Tibial nerve (tissue), 4 donors: ENCODE measurements at regions not wholly inside any gene's neighbourhood (a gene's known extent, or its start where the extent isn't known, plus 50 kb on each side); places are given as distances from the start of the nearest gene placed in this dataset.

Experiments used
- EP300 ChIP-seq, 2 donors: sonication (generic); formaldehyde crosslinking; IDR thresholded peaks; one replicate each; pipeline ENCODE4 v1.6.1; 2017; ENCODE audit warnings: antibody characterized with exemption in 2 of 2, mild to moderate bottlenecking in 1 of 2
- POLR2A ChIP-seq, 2 donors: fragments of 450-650 bp; IDR thresholded peaks; one replicate each; pipeline ENCODE4 v1.6.1; 2017; ENCODE audit warnings: antibody characterized with exemption in 2 of 2, mild to moderate bottlenecking in 2 of 2, moderate library complexity in 2 of 2
- TF ChIP-seq, protein P1 (sequence below), 5 experiments: fragments of 200-600 bp in 3 of 5; fragments of 450-650 bp in 2 of 5; sonication (generic) in 3 of 5; IDR thresholded peaks; one replicate each; pipeline ENCODE4 v1.5.1; 2016 to 2019; ENCODE audit warnings: antibody characterized with exemption in 5 of 5, mild to moderate bottlenecking in 3 of 5, moderate library complexity in 2 of 5

- TF ChIP-seq, protein P1, sequence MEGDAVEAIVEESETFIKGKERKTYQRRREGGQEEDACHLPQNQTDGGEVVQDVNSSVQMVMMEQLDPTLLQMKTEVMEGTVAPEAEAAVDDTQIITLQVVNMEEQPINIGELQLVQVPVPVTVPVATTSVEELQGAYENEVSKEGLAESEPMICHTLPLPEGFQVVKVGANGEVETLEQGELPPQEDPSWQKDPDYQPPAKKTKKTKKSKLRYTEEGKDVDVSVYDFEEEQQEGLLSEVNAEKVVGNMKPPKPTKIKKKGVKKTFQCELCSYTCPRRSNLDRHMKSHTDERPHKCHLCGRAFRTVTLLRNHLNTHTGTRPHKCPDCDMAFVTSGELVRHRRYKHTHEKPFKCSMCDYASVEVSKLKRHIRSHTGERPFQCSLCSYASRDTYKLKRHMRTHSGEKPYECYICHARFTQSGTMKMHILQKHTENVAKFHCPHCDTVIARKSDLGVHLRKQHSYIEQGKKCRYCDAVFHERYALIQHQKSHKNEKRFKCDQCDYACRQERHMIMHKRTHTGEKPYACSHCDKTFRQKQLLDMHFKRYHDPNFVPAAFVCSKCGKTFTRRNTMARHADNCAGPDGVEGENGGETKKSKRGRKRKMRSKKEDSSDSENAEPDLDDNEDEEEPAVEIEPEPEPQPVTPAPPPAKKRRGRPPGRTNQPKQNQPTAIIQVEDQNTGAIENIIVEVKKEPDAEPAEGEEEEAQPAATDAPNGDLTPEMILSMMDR (IDR thresholded peaks at IDR 0.05): no peak
- TF ChIP-seq EP300 (IDR thresholded peaks at IDR 0.05): no peak
- no peak for TF ChIP-seq POLR2A (IDR thresholded peaks at IDR 0.05)
Observed at GRCh38 chr1:234907208-234907939, 221.3 kb downstream of the TOMM20 start.
